ENCODE measurements at regions not wholly inside any gene's neighbourhood (a gene's known extent, or its start where the extent isn't known, plus 50 kb on each side); places are given as distances from the start of the nearest gene placed in this dataset.
"Not testable (repeated sequence)": the region's sequence is repeated elsewhere in the genome, so short reads cannot be mapped to it uniquely, and the experiment has no call there.

DNA sequence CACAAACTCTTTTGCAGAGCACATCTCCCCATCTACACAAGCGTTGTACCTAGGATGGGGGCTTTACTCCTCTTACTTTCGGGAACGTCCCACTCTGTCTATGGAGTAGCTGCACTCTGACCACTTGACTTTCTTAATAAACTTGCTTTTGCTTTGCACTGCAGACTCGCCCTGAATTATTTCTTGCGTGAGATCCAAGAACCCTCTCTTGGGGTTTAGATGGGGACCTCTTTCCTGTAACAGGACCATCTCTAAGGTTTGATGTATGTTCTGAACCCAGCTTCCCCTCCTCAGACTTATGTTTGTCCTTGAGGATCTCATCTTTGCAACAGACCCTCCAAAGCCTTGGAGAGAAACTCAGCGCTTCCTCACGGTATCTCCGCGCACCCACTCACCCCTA is 59.3 kb upstream of the MSMB start:
- TF ChIP-seq, protein P1, sequence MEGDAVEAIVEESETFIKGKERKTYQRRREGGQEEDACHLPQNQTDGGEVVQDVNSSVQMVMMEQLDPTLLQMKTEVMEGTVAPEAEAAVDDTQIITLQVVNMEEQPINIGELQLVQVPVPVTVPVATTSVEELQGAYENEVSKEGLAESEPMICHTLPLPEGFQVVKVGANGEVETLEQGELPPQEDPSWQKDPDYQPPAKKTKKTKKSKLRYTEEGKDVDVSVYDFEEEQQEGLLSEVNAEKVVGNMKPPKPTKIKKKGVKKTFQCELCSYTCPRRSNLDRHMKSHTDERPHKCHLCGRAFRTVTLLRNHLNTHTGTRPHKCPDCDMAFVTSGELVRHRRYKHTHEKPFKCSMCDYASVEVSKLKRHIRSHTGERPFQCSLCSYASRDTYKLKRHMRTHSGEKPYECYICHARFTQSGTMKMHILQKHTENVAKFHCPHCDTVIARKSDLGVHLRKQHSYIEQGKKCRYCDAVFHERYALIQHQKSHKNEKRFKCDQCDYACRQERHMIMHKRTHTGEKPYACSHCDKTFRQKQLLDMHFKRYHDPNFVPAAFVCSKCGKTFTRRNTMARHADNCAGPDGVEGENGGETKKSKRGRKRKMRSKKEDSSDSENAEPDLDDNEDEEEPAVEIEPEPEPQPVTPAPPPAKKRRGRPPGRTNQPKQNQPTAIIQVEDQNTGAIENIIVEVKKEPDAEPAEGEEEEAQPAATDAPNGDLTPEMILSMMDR (IDR thresholded peaks at IDR 0.05; ENCODE audit: low read length) = not testable (repeated sequence)
- TF ChIP-seq EZH2phosphoT487 (IDR thresholded peaks at IDR 0.05; ENCODE audit: low read length) = not testable (repeated sequence)
